ENCODE measurements at regions not wholly inside any gene's neighbourhood (a gene's known extent, or its start where the extent isn't known, plus 50 kb on each side); places are given as distances from the start of the nearest gene placed in this dataset.

DNA sequence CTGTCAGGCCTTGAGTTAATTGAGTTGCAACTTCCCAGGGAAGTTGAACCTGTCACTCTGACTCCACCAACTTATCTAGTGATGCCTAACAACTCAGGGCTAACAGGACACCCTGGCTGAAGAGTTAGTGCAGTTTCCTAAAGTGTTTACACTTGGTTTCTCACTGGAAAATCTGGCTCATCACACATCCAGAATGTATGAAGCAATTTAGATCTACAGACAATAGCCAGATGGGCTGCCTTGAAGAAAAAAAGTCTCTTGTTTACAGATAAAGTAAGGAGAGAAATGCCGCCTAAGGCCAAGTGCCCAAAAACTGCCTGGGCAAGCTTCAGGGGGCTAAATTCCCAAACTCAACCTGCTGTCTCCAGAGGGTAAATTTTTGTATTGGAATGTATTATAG lies 446.3 kb upstream of the NCAM2 start:
- TF ChIP-seq POLR2A (IDR thresholded peaks at IDR 0.05) (no peak), POLR2AphosphoS5 (IDR thresholded peaks at IDR 0.05) (peak; percentile 73 to 74 (median 73)), EP300 (IDR thresholded peaks at IDR 0.05; ENCODE audit: low read depth) (no peak)
- TF ChIP-seq, protein P1, sequence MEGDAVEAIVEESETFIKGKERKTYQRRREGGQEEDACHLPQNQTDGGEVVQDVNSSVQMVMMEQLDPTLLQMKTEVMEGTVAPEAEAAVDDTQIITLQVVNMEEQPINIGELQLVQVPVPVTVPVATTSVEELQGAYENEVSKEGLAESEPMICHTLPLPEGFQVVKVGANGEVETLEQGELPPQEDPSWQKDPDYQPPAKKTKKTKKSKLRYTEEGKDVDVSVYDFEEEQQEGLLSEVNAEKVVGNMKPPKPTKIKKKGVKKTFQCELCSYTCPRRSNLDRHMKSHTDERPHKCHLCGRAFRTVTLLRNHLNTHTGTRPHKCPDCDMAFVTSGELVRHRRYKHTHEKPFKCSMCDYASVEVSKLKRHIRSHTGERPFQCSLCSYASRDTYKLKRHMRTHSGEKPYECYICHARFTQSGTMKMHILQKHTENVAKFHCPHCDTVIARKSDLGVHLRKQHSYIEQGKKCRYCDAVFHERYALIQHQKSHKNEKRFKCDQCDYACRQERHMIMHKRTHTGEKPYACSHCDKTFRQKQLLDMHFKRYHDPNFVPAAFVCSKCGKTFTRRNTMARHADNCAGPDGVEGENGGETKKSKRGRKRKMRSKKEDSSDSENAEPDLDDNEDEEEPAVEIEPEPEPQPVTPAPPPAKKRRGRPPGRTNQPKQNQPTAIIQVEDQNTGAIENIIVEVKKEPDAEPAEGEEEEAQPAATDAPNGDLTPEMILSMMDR (IDR thresholded peaks at IDR 0.05), result no peak
